ENCODE measurements at regions not wholly inside any gene's neighbourhood (a gene's known extent, or its start where the extent isn't known, plus 50 kb on each side); places are given as distances from the start of the nearest gene placed in this dataset.

DNA sequence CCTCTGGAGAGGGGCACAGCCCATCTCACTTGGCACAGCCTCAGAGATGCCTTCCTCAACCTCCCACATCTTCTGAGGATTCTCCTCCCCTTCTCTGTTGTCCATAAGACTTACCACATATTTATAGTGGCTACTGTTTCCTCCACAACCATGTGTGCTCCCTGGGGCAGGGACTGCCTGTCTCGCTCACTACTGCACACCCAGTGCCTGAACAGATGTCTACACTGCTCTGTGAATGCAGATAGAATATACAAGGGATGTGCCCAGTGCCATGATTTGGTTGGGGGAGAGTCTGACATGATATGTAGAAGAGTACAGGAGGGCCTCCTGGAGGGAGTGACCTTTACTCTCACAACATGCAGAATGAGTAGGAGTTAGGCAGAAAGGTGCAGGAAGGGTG lies 67.3 kb upstream of the ANO1 start:
- intact Hi-C loops (cut with DNase I, micrococcal nuclease), result no loop called here

DNA sequence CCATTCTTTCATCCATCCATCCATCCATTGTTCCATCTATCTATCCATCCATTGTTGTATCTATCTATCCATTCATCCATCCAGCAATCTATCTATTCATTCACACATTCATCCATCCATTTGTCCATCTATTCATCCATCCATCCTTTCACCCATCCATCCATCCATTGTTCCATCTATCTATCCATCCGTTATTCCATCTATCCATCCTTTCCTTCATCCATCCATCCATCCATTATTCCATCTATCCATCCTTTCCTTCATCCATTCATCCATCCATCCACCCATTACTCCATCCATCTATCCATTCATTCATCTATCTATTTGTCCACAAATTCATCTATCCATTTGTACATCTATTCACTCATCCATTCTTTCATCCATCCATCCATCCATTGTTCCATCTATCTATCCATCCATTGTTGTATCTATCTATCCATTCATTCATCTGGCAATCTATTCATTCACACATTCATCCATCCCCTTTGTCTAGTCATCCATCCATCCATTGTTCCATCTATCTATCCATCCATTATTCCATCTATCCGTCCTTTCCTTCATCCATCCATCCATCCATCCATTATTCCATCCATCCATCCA lies 65.9 kb upstream of the ANO1 start:
- POLR2A ChIA-PET, result no interaction called here
- Mint-ChIP-seq H3K4me3 (no peak overlapping the region), H3K27ac (no peak overlapping the region), H3K4me1 (ENCODE audit: low read depth) (no peaks in the 10 kb centered on the region), H3K36me3 (ENCODE audit: low read depth) (no peaks in the 10 kb centered on the region), H3K9me3 (no peaks in the 10 kb centered on the region), H3K27me3 (peaks cover 4% of the 10 kb centered on the region)
- no peak overlapping the region for H3K4me3 ChIP-seq (ENCODE audit: low read length)
- H3K27me3 ChIP-seq (ENCODE audit: control insufficient read depth in 1 of 2, insufficient read depth in 2 of 2, low read length in 2 of 2), result no peaks in the 10 kb centered on the region
- DNase-seq (no peak), ATAC-seq (ENCODE audit: poor library complexity) (no peak)
- intact Hi-C loops (cut with DNase I, micrococcal nuclease), result no loop called here
- no peaks in the 10 kb centered on the region for H3K36me3 ChIP-seq (ENCODE audit: insufficient read depth, low read length)
- H3K4me1 ChIP-seq (ENCODE audit: insufficient read depth, low read length), result no peaks in the 10 kb centered on the region
- no peaks in the 10 kb centered on the region for H3K9me3 ChIP-seq (ENCODE audit: control insufficient read depth in 1 of 2, insufficient read depth in 1 of 2, low read length in 2 of 2)
- CTCF ChIA-PET, result no interaction called here
- TF ChIP-seq, protein P1, sequence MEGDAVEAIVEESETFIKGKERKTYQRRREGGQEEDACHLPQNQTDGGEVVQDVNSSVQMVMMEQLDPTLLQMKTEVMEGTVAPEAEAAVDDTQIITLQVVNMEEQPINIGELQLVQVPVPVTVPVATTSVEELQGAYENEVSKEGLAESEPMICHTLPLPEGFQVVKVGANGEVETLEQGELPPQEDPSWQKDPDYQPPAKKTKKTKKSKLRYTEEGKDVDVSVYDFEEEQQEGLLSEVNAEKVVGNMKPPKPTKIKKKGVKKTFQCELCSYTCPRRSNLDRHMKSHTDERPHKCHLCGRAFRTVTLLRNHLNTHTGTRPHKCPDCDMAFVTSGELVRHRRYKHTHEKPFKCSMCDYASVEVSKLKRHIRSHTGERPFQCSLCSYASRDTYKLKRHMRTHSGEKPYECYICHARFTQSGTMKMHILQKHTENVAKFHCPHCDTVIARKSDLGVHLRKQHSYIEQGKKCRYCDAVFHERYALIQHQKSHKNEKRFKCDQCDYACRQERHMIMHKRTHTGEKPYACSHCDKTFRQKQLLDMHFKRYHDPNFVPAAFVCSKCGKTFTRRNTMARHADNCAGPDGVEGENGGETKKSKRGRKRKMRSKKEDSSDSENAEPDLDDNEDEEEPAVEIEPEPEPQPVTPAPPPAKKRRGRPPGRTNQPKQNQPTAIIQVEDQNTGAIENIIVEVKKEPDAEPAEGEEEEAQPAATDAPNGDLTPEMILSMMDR (IDR thresholded peaks at IDR 0.05), result no peak
- H3K27ac ChIP-seq (ENCODE audit: low read depth in 1 of 2, low read length in 2 of 2), result no peak overlapping the region

More for the DNA sequence above, 67.3 kb upstream of the ANO1 start:
- Mint-ChIP-seq H3K4me1 (ENCODE audit: low read depth) (no peaks in the 10 kb centered on the region), H3K27ac (no peak overlapping the region), H3K36me3 (ENCODE audit: low read depth) (no peaks in the 10 kb centered on the region), H3K4me3 (no peak overlapping the region), H3K27me3 (no peaks in the 10 kb centered on the region), H3K9me3 (no peaks in the 10 kb centered on the region)
- H3K27me3 ChIP-seq (ENCODE audit: control insufficient read depth in 1 of 2, insufficient read depth in 2 of 2, low read length in 2 of 2), result no peaks in the 10 kb centered on the region
- TF ChIP-seq, protein P1 (IDR thresholded peaks at IDR 0.05), result no peak
- ChIA-PET CTCF (no interaction called here), POLR2A (no interaction called here)
- no peaks in the 10 kb centered on the region for H3K36me3 ChIP-seq (ENCODE audit: insufficient read depth, low read length)
- ATAC-seq (ENCODE audit: poor library complexity), result no peak
- no peak for DNase-seq
- no peaks in the 10 kb centered on the region for H3K4me1 ChIP-seq (ENCODE audit: insufficient read depth, low read length)
- no peak overlapping the region for H3K27ac ChIP-seq (ENCODE audit: low read depth in 1 of 2, low read length in 2 of 2)
- no peaks in the 10 kb centered on the region for H3K9me3 ChIP-seq (ENCODE audit: control insufficient read depth in 1 of 2, insufficient read depth in 1 of 2, low read length in 2 of 2)
- H3K4me3 ChIP-seq (ENCODE audit: low read length), result no peak overlapping the region

DNA sequence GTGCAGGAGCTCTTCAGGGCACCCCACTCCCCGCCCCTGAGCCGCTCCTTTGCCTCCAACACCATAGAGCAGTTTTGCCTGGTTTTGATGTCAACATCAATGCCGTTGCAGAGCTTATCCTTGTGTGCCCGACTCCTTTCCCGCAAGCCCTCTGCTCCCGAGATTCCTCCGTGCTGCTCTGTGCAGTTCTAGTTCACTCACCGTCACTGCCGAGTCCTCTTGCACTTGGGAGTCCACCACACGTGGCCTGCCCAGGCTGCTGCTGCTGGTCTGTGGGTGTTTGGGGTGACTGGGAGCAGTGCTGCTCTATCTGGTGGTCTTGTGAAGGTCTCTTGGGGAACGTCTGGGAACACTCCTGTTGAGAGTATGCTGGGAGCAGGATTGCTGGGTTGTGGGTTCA lies 63.8 kb upstream of the ANO1 start:
- Mint-ChIP-seq H3K27ac (no peak overlapping the region), H3K4me3 (no peak overlapping the region), H3K36me3 (ENCODE audit: low read depth) (no peaks in the 10 kb centered on the region), H3K4me1 (ENCODE audit: low read depth) (no peaks in the 10 kb centered on the region), H3K9me3 (no peaks in the 10 kb centered on the region), H3K27me3 (peaks cover 17% of the 10 kb centered on the region)
- DNase-seq (no peak), ATAC-seq (ENCODE audit: poor library complexity) (no peak)
- TF ChIP-seq, protein P1 (IDR thresholded peaks at IDR 0.05), result no peak
- no peaks in the 10 kb centered on the region for H3K4me1 ChIP-seq (ENCODE audit: insufficient read depth, low read length)
- intact Hi-C loops (cut with DNase I, micrococcal nuclease), result no loop called here
- H3K9me3 ChIP-seq (ENCODE audit: control insufficient read depth in 1 of 2, insufficient read depth in 1 of 2, low read length in 2 of 2), result no peaks in the 10 kb centered on the region
- H3K36me3 ChIP-seq (ENCODE audit: insufficient read depth, low read length), result no peaks in the 10 kb centered on the region
- no peak overlapping the region for H3K4me3 ChIP-seq (ENCODE audit: low read length)
- ChIA-PET CTCF (no interaction called here), POLR2A (no interaction called here)
- no peak overlapping the region for H3K27ac ChIP-seq (ENCODE audit: low read depth in 1 of 2, low read length in 2 of 2)
- peaks cover 0 to 4% of the 10 kb centered on the region in 2 experiments for H3K27me3 ChIP-seq (ENCODE audit: control insufficient read depth in 1 of 2, insufficient read depth in 2 of 2, low read length in 2 of 2)

Data from CD4-positive, alpha-beta T cell (primary cell).